Mesenchymal stem cell (in vitro differentiated cells and primary cell): ENCODE measurements at regions not wholly inside any gene's neighbourhood (a gene's known extent, or its start where the extent isn't known, plus 50 kb on each side); places are given as distances from the start of the nearest gene placed in this dataset.

Source experiments
- DNase-seq: peaks from one replicate; pipeline ENCODE4 v3.0.0-alpha.2; 2013
- H2AFZ ChIP-seq: one replicate; pipeline ENCODE4 v1.6.1; 2013; ENCODE audit warnings: low read depth, mild to moderate bottlenecking, control low read depth, inconsistent platforms, low read length, moderate library complexity
- H2AK5ac ChIP-seq: 2 replicates; pipeline ENCODE4 v1.6.1; 2013; ENCODE audit warnings: low read length, moderate library complexity, mild to moderate bottlenecking, inconsistent platforms; ENCODE audit not compliant: severe bottlenecking
- H2BK120ac ChIP-seq: one replicate; pipeline ENCODE4 v1.6.1; 2013; ENCODE audit warnings: low read depth, mild to moderate bottlenecking, inconsistent platforms, low read length, moderate library complexity
- H2BK12ac ChIP-seq, 2 experiments: one replicate each; pipeline ENCODE4 v1.6.1; 2013; ENCODE audit warnings: inconsistent platforms in 2 of 2, low read length in 2 of 2, mild to moderate bottlenecking in 2 of 2, moderate library complexity in 2 of 2, control low read depth in 1 of 2
- H2BK15ac ChIP-seq: one replicate; pipeline ENCODE4 v1.6.1; 2013; ENCODE audit warnings: mild to moderate bottlenecking, low read depth, inconsistent platforms; ENCODE audit not compliant: poor library complexity, severe bottlenecking
- H2BK5ac ChIP-seq: 2 replicates; pipeline ENCODE4 v1.6.1; 2013; ENCODE audit warnings: low read depth, mild to moderate bottlenecking, low read length, control low read depth, inconsistent platforms; ENCODE audit not compliant: poor library complexity, severe bottlenecking
- H3K14ac ChIP-seq, 2 experiments: one replicate each; pipeline ENCODE4 v1.6.1; 2013; ENCODE audit warnings: inconsistent platforms in 2 of 2, low read length in 2 of 2, control low read depth in 1 of 2, mild to moderate bottlenecking in 1 of 2, moderate library complexity in 1 of 2
- H3K18ac ChIP-seq, 2 experiments: one replicate each; pipeline ENCODE4 v1.6.1; 2013; ENCODE audit warnings: inconsistent platforms in 2 of 2, low read length in 2 of 2, control low read depth in 1 of 2, low read depth in 1 of 2, mild to moderate bottlenecking in 1 of 2
- H3K23ac ChIP-seq, 2 experiments: one replicate each; pipeline ENCODE4 v1.6.1; 2013; ENCODE audit warnings: inconsistent platforms in 2 of 2, low read length in 2 of 2, mild to moderate bottlenecking in 2 of 2, moderate library complexity in 2 of 2, control low read depth in 1 of 2
- H3K27ac ChIP-seq: 2 replicates; pipeline ENCODE4 v1.5.1; 2013; ENCODE audit warnings: mild to moderate bottlenecking, moderate library complexity, low read length, control low read depth, inconsistent platforms; ENCODE audit not compliant: poor library complexity, severe bottlenecking
- H3K27me3 ChIP-seq, 2 experiments: 2 replicates each; pipeline versions ENCODE4 v1.6.1 to v1.7.0; 2013; ENCODE audit warnings: low read length in 2 of 2, mild to moderate bottlenecking in 2 of 2, moderate library complexity in 2 of 2, control low read depth in 1 of 2, inconsistent platforms in 1 of 2; ENCODE audit not compliant: control insufficient read depth in 1 of 2, insufficient read depth in 1 of 2
- H3K36me3 ChIP-seq, 2 experiments: 2 replicates each; pipeline versions ENCODE4 v1.6.1 to v1.7.0; 2013; ENCODE audit warnings: low read length in 2 of 2, control low read depth in 1 of 2, inconsistent platforms in 1 of 2, low read depth in 1 of 2, mild to moderate bottlenecking in 1 of 2; ENCODE audit not compliant: insufficient read depth in 2 of 2, control insufficient read depth in 1 of 2
- H3K4ac ChIP-seq, 2 experiments: one replicate each; pipeline ENCODE4 v1.6.1; 2013; ENCODE audit warnings: inconsistent platforms in 2 of 2, low read length in 2 of 2, mild to moderate bottlenecking in 2 of 2, moderate library complexity in 2 of 2, control low read depth in 1 of 2, low read depth in 1 of 2
- H3K4me1 ChIP-seq: 2 replicates; pipeline ENCODE4 v1.6.1; 2013; ENCODE audit warnings: low read depth, low read length, control low read depth; ENCODE audit not compliant: control insufficient read depth, insufficient read depth
- H3K4me2 ChIP-seq: 2 replicates; pipeline ENCODE4 v1.6.1; 2013; ENCODE audit warnings: low read length, mild to moderate bottlenecking, inconsistent platforms; ENCODE audit not compliant: poor library complexity, severe bottlenecking
- H3K4me3 ChIP-seq, 2 experiments: 2 replicates each; pipeline versions ENCODE4 v1.5.1 to v1.7.0; 2013; ENCODE audit warnings: low read length in 2 of 2, mild to moderate bottlenecking in 2 of 2, control low read depth in 1 of 2, low read depth in 1 of 2; ENCODE audit not compliant: insufficient read depth in 1 of 2
- H3K79me1 ChIP-seq: replicated peaks from 2 replicates; pipeline ENCODE4 v1.6.1; 2013; ENCODE audit warnings: mild to moderate bottlenecking, control low read depth, low read length, inconsistent platforms; ENCODE audit not compliant: poor library complexity, severe bottlenecking
- H3K9ac ChIP-seq: 2 replicates; pipeline ENCODE4 v1.7.0; 2013; ENCODE audit warnings: mild to moderate bottlenecking, low read length, moderate library complexity
- H3K9me3 ChIP-seq: 2 replicates; pipeline ENCODE4 v1.7.0; 2013; ENCODE audit warnings: mild to moderate bottlenecking, low read length; ENCODE audit not compliant: control insufficient read depth
- H4K8ac ChIP-seq: one replicate; pipeline ENCODE4 v1.6.1; 2013; ENCODE audit warnings: inconsistent platforms, mild to moderate bottlenecking, low read length, moderate library complexity
- H4K91ac ChIP-seq: one replicate; pipeline ENCODE4 v1.6.1; 2013; ENCODE audit warnings: mild to moderate bottlenecking, low read length, inconsistent platforms
- WGBS: methylation state at CpG from one replicate; pipeline ENCODE4 v1.1.7; 2013; ENCODE audit warnings: mixed read lengths; 5-methylcytosine and 5-hydroxymethylcytosine counted together

DNA sequence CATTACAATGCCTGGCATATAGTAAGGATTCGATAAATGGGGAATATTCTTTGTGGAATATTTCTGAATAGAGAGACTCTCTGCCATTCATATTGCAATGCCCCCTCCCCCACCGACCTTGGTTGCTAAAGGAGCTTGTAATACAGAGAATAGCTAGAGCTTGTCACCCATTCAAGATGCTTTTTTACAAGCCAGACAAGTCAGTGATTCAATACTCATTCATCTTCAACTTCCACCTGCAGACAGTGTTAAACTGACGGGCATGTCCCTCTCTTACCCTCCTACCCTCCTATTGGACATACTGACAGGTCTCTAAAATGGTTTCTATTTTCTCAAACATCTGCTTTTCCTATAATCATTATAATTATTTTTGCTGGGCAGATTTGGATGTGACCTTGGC lies 257.4 kb downstream of the KCNJ2 start:
- H3K9me3 ChIP-seq: no peaks in the 10 kb centered on the region
- H3K4ac ChIP-seq: no peak overlapping the region
- WGBS: 75% methylated on average over 3 of the region's 3 CpGs
- no peaks in the 10 kb centered on the region for H3K36me3 ChIP-seq
- peaks cover 0 to 3% of the 10 kb centered on the region in 2 experiments for H3K27me3 ChIP-seq
- H3K9ac ChIP-seq: no peak overlapping the region
- no peak overlapping the region for H2AFZ ChIP-seq
- peak overlapping the region in 1 of 2 experiments; percentile 33 for H3K18ac ChIP-seq
- no peak overlapping the region for H3K23ac ChIP-seq
- H2BK12ac ChIP-seq: no peak overlapping the region
- H2BK15ac ChIP-seq: no peak overlapping the region
- H4K8ac ChIP-seq: no peak overlapping the region
- H2AK5ac ChIP-seq: no peak overlapping the region
- no peak overlapping the region for H3K27ac ChIP-seq
- no peak for DNase-seq
- H3K14ac ChIP-seq: no peak overlapping the region
- no peaks in the 10 kb centered on the region for H3K4me1 ChIP-seq
- H4K91ac ChIP-seq: no peak overlapping the region
- no peak overlapping the region for H3K4me3 ChIP-seq
- H3K79me1 ChIP-seq: no peaks in the 10 kb centered on the region
- no peak overlapping the region for H2BK120ac ChIP-seq
- no peak overlapping the region for H3K4me2 ChIP-seq
- no peak overlapping the region for H2BK5ac ChIP-seq

DNA sequence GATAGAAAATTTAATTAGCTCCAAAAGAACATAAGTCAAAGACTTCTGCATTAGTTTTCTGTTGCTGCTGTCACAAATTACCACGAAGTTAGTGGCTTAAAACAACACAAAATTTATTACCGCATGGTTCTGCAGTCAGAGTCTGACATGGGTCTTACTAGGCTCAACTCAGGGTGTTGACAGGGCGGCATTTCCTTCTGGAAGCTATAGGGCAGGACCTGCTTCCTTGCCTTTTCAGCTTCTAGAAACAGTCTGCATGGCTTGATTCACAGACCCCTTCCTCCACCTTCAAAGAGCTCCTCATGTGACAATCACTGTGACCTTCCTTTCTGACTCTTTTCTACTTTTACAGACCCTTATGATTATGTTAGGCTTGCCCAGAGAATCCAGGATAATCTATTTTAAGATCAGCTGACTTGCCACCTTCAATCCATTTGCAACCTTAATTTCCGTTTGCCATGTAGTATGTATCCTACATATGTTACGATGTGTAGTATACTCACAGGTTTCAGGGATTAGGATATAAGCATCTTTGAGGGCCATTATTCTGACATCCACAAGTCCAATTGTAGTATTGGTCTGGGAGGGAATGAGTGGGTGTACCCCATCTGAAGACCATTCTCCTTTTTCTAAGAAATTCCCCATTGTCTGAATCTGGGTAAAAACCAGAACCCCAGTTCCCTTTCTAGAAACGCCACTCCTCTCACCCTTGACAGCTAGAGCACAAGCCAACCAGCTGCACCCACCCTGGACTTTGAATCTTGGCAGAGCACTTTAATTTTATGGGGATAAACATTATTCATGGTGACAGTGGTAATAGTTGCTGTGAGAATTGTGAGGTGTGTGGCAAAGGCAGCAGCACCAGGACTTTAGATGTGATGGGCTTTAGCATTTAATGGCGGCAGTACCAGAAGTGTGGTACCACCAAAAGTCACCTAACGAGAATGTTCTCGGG lies 265.5 kb downstream of the KCNJ2 start:
- 80% methylated on average over 8 of the region's 9 CpGs for WGBS
- H3K27me3 ChIP-seq: peaks cover 0 to 10% of the 10 kb centered on the region in 2 experiments
- H2BK12ac ChIP-seq: no peak overlapping the region
- H3K36me3 ChIP-seq: no peaks in the 10 kb centered on the region
- H4K91ac ChIP-seq: no peak overlapping the region
- no peaks in the 10 kb centered on the region for H3K79me1 ChIP-seq
- no peak overlapping the region for H3K23ac ChIP-seq
- H3K9me3 ChIP-seq: no peaks in the 10 kb centered on the region
- H2AK5ac ChIP-seq: no peak overlapping the region
- no peak overlapping the region for H2AFZ ChIP-seq
- no peak overlapping the region for H3K18ac ChIP-seq
- H2BK120ac ChIP-seq: no peak overlapping the region
- no peak overlapping the region for H3K27ac ChIP-seq
- H3K4me2 ChIP-seq: no peak overlapping the region
- H3K4me3 ChIP-seq: no peak overlapping the region
- no peak overlapping the region for H2BK15ac ChIP-seq
- H3K4ac ChIP-seq: no peak overlapping the region
- H3K9ac ChIP-seq: no peak overlapping the region
- DNase-seq: no peak
- H3K4me1 ChIP-seq: no peaks in the 10 kb centered on the region
- H2BK5ac ChIP-seq: no peak overlapping the region
- H3K14ac ChIP-seq: no peak overlapping the region
- no peak overlapping the region for H4K8ac ChIP-seq

DNA sequence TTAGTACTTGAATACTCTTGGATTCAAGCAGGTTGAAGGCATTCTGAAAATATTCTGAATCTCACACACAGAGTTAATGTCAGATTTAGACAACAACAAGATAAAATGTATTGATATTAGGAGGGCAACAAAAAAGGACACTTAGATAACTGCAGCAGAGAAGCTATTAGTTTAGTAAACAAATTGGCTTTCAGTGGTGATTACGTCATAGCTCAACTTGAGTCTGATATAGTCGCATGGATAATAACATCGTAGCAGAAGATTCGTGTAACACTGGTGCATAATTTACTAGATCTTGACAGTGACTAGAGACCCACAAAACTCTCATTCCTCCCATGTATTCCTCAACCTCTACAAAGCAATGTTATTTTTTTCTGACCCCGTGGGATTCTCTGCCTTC lies 268.3 kb downstream of the KCNJ2 start:
- Histone ChIP-seq H3K36me3 (no peaks in the 10 kb centered on the region), H3K9me3 (no peaks in the 10 kb centered on the region), H4K8ac (no peak overlapping the region), H2AK5ac (no peak overlapping the region), H2BK5ac (no peak overlapping the region), H3K4me1 (no peaks in the 10 kb centered on the region), H3K4ac (no peak overlapping the region), H3K4me3 (no peak overlapping the region), H3K18ac (no peak overlapping the region), H2BK120ac (no peak overlapping the region), H3K14ac (no peak overlapping the region), H2BK12ac (no peak overlapping the region), H3K9ac (no peak overlapping the region), H3K4me2 (no peak overlapping the region), H3K27me3 (peaks cover 0 to 7% of the 10 kb centered on the region in 2 experiments), H4K91ac (no peak overlapping the region), H2AFZ (no peak overlapping the region), H3K27ac (no peak overlapping the region), H3K23ac (no peak overlapping the region), H2BK15ac (no peak overlapping the region), H3K79me1 (no peaks in the 10 kb centered on the region)
- peak; percentile 5 for DNase-seq
- 87% methylated on average over 5 of the region's 5 CpGs for WGBS

DNA sequence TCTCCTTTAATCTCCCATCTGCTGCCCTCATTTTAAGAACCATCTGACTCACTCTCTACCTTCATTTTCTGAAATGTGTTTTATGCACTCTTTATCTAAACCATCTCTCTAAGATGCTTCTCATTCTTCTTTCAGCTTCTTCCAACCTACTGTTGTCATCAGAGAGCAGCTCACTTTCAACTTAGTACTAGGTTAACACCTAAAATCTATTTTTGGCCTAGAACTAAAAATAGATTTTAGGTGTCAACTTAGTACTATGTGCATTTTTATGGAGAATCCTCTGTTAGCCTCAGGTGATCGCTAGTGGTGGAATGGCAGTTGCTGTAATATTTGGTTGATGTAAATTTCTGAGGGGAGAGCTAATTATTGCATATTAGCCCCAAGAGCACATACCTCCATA lies 277.1 kb downstream of the KCNJ2 start:
- no peaks in the 10 kb centered on the region for H3K79me1 ChIP-seq

More for the DNA sequence above, 277.1 kb downstream of the KCNJ2 start:
- H3K23ac ChIP-seq: no peak overlapping the region
- H2BK120ac ChIP-seq: no peak overlapping the region
- H2BK12ac ChIP-seq: no peak overlapping the region
- no peaks in the 10 kb centered on the region for H3K4me1 ChIP-seq
- no peak overlapping the region for H3K14ac ChIP-seq
- no peak overlapping the region for H3K4me3 ChIP-seq
- H3K27ac ChIP-seq: no peak overlapping the region
- no peaks in the 10 kb centered on the region for H3K27me3 ChIP-seq
- no peak overlapping the region for H3K18ac ChIP-seq
- peaks cover 3% of the 10 kb centered on the region for H3K9me3 ChIP-seq
- no peak overlapping the region for H3K4ac ChIP-seq
- H2AK5ac ChIP-seq: no peak overlapping the region
- H4K91ac ChIP-seq: no peak overlapping the region
- no peak overlapping the region for H3K9ac ChIP-seq
- no CpG with 5 or more reads among the region's 1 CpG for WGBS
- H3K36me3 ChIP-seq: no peaks in the 10 kb centered on the region
- H4K8ac ChIP-seq: no peak overlapping the region
- DNase-seq: no peak
- H2BK15ac ChIP-seq: no peak overlapping the region
- no peak overlapping the region for H2BK5ac ChIP-seq
- H2AFZ ChIP-seq: no peak overlapping the region
- no peak overlapping the region for H3K4me2 ChIP-seq
